IPS DF 4.7 (cell line): ENCODE measurements at regions not wholly inside any gene's neighbourhood (a gene's known extent, or its start where the extent isn't known, plus 50 kb on each side); places are given as distances from the start of the nearest gene placed in this dataset.
"Not testable (repeated sequence)": the region's sequence is repeated elsewhere in the genome, so short reads cannot be mapped to it uniquely, and the experiment has no call there.

ENCODE experiments used
- DNase-seq: peaks from one replicate; pipeline ENCODE4 v3.0.0-alpha.2; 2013; ENCODE audit warnings: low spot score; ENCODE audit errors: extremely low read depth

GRCh38 chr1:168490306-168490705 is 53.5 kb downstream of the XCL2 start:
- no peak for DNase-seq

GRCh38 chr1:168488138-168488537 is 55.7 kb downstream of the XCL2 start:
- DNase-seq: no peak

- DNase-seq: not testable (repeated sequence)
Measured at GRCh38 chr1:168486820-168487219, 57.0 kb downstream of the XCL2 start.

- DNase-seq: no peak
Measured at GRCh38 chr1:168485048-168485447, 58.7 kb downstream of the XCL2 start.

GRCh38 chr1:168484083-168484482 is 59.7 kb downstream of the XCL2 start:
- DNase-seq: no peak

GRCh38 chr1:168483539-168483938 is 60.3 kb downstream of the XCL2 start:
- DNase-seq: no peak

- no peak for DNase-seq
Measured at GRCh38 chr1:168482106-168482505, 61.7 kb downstream of the XCL2 start.

- DNase-seq: no peak
Measured at GRCh38 chr1:168481586-168481985, 62.2 kb downstream of the XCL2 start.

- DNase-seq: no peak
Measured at GRCh38 chr1:168480997-168481396, 62.8 kb downstream of the XCL2 start.

- no peak for DNase-seq
Measured at GRCh38 chr1:168477792-168478191, 66.0 kb downstream of the XCL2 start.

- DNase-seq: no peak
Measured at GRCh38 chr1:168476588-168477385, 67.0 kb downstream of the XCL2 start.

- DNase-seq: no peak
Measured at GRCh38 chr1:168474322-168474721, 69.5 kb downstream of the XCL2 start.

GRCh38 chr1:168473126-168473525 is 70.7 kb downstream of the XCL2 start:
- no peak for DNase-seq

GRCh38 chr1:168472223-168472622 is 71.6 kb downstream of the XCL2 start:
- no peak for DNase-seq

GRCh38 chr1:168470901-168471431 is 72.8 kb downstream of the XCL2 start:
- DNase-seq: no peak

GRCh38 chr1:168469690-168470089 is 74.1 kb downstream of the XCL2 start:
- DNase-seq: no peak

GRCh38 chr1:168468822-168469221 is 75.0 kb downstream of the XCL2 start:
- no peak for DNase-seq

GRCh38 chr1:168468042-168468809 is 75.6 kb downstream of the XCL2 start:
- DNase-seq: no peak

- no peak for DNase-seq
Measured at GRCh38 chr1:168467452-168467851, 76.3 kb downstream of the XCL2 start.

- no peak for DNase-seq
Measured at GRCh38 chr1:168466714-168467131, 77.1 kb downstream of the XCL2 start.

GRCh38 chr1:168466092-168466713 is 77.6 kb downstream of the XCL2 start:
- DNase-seq: no peak

- not testable (repeated sequence) for DNase-seq
Measured at GRCh38 chr1:168461108-168461507, 82.7 kb downstream of the XCL2 start.
